CD4-positive, alpha-beta T cell treated with Interleukin-15 for 4 hours (primary cell): ENCODE measurements at regions not wholly inside any gene's neighbourhood (a gene's known extent, or its start where the extent isn't known, plus 50 kb on each side); places are given as distances from the start of the nearest gene placed in this dataset.
"Not testable (repeated sequence)": the region's sequence is repeated elsewhere in the genome, so short reads cannot be mapped to it uniquely, and the experiment has no call there.

ENCODE experiments used
- DNase-seq: peaks from one replicate; pipeline ENCODE4 v3.0.0-alpha.2; 2020; ENCODE audit warnings: low spot score

GRCh38 chr5:67770431-67771025 lies 445.0 kb upstream of the PIK3R1 start:
- no peak for DNase-seq

GRCh38 chr5:67765697-67766096 lies 449.9 kb upstream of the PIK3R1 start:
- DNase-seq: no peak

GRCh38 chr5:67757771-67758170 lies 457.8 kb upstream of the PIK3R1 start:
- DNase-seq: not testable (repeated sequence)

- no peak for DNase-seq
Observed at GRCh38 chr5:67752357-67752708, 463.2 kb upstream of the PIK3R1 start.

- no peak for DNase-seq
Observed at GRCh38 chr5:67748165-67748690, 467.3 kb upstream of the PIK3R1 start.

- no peak for DNase-seq
Observed at GRCh38 chr5:67747096-67747495, 468.5 kb upstream of the PIK3R1 start.

- not testable (repeated sequence) for DNase-seq
Observed at GRCh38 chr5:67746608-67747007, 468.9 kb upstream of the PIK3R1 start.

- DNase-seq: no peak
Observed at GRCh38 chr5:67746103-67746502, 469.5 kb upstream of the PIK3R1 start.

- DNase-seq: no peak
Observed at GRCh38 chr5:67732921-67733320, 482.6 kb upstream of the PIK3R1 start.

- no peak for DNase-seq
Observed at GRCh38 chr5:67732471-67732870, 483.1 kb upstream of the PIK3R1 start.

- DNase-seq: no peak
Observed at GRCh38 chr5:67731886-67732285, 483.7 kb upstream of the PIK3R1 start.

GRCh38 chr5:67730917-67731474 lies 484.6 kb upstream of the PIK3R1 start:
- DNase-seq: no peak

GRCh38 chr5:67728326-67728890 lies 487.1 kb upstream of the PIK3R1 start:
- DNase-seq: no peak

- no peak for DNase-seq
Observed at GRCh38 chr5:67725604-67726003, 490.0 kb upstream of the PIK3R1 start.

- DNase-seq: no peak
Observed at GRCh38 chr5:67724412-67725135, 491.0 kb upstream of the PIK3R1 start.

- no peak for DNase-seq
Observed at GRCh38 chr5:67723873-67724272, 491.7 kb upstream of the PIK3R1 start.

GRCh38 chr5:67722582-67722981 lies 493.0 kb upstream of the PIK3R1 start:
- not testable (repeated sequence) for DNase-seq

- no peak for DNase-seq
Observed at GRCh38 chr5:67720162-67720772, 495.3 kb upstream of the PIK3R1 start.

- DNase-seq: no peak
Observed at GRCh38 chr5:67702008-67702407, 505.4 kb upstream of the CD180 start.

GRCh38 chr5:67699560-67699959 lies 503.0 kb upstream of the CD180 start:
- DNase-seq: no peak

GRCh38 chr5:67696446-67696845 lies 499.8 kb upstream of the CD180 start:
- DNase-seq: no peak

GRCh38 chr5:67695369-67695768 lies 498.8 kb upstream of the CD180 start:
- no peak for DNase-seq

GRCh38 chr5:67694810-67695191 lies 498.2 kb upstream of the CD180 start:
- no peak for DNase-seq
